GM23338 (cell line): ENCODE measurements at regions not wholly inside any gene's neighbourhood (a gene's known extent, or its start where the extent isn't known, plus 50 kb on each side); places are given as distances from the start of the nearest gene placed in this dataset.

ENCODE experiments used
- ATAC-seq: fragments of 200-7000 bp; cut with Tn5 transposase; 3 replicates; pipeline ENCODE4 v1.9.1; 2020
- DNase-seq: peaks from one replicate; pipeline ENCODE4 v3.0.0-alpha.2; 2015; ENCODE audit warnings: low spot score
- H2AFZ ChIP-seq: fragments of 200-600 bp; sonication (generic); 2 replicates; pipeline ENCODE4 v1.8.0; 2016; ENCODE audit warnings: antibody characterized with exemption, mild to moderate bottlenecking, moderate library complexity
- H3F3A ChIP-seq: fragments of 200-600 bp; sonication (generic); replicated peaks from 2 replicates; pipeline ENCODE4 v1.8.0; 2017; ENCODE audit warnings: antibody characterized with exemption, mixed run types, low read depth
- H3K27ac ChIP-seq: fragments of 200-600 bp; sonication (generic); 2 replicates; pipeline ENCODE4 v1.6.1; 2016; ENCODE audit warnings: low read depth
- H3K27me3 ChIP-seq: fragments of 200-600 bp; sonication (generic); 2 replicates; pipeline ENCODE4 v1.8.0; 2016; ENCODE audit warnings: mild to moderate bottlenecking, mixed run types, moderate library complexity; ENCODE audit not compliant: insufficient read depth
- H3K36me3 ChIP-seq: fragments of 200-600 bp; sonication (generic); 2 replicates; pipeline ENCODE4 v1.8.0; 2016; ENCODE audit warnings: mild to moderate bottlenecking; ENCODE audit not compliant: insufficient read depth
- H3K4me1 ChIP-seq: fragments of 200-600 bp; sonication (generic); 2 replicates; pipeline ENCODE4 v1.8.0; 2016; ENCODE audit warnings: mild to moderate bottlenecking, moderate library complexity; ENCODE audit not compliant: insufficient read depth
- H3K4me2 ChIP-seq: fragments of 200-600 bp; sonication (generic); 2 replicates; pipeline ENCODE4 v1.7.1; 2017; ENCODE audit warnings: mixed run types
- H3K4me3 ChIP-seq: fragments of 200-600 bp; sonication (generic); 2 replicates; pipeline ENCODE4 v1.6.1; 2016; ENCODE audit warnings: mixed run types
- H3K79me2 ChIP-seq: fragments of 200-600 bp; sonication (generic); replicated peaks from 2 replicates; pipeline ENCODE4 v1.8.0; 2017; ENCODE audit warnings: mild to moderate bottlenecking; ENCODE audit not compliant: insufficient read depth
- H3K9me2 ChIP-seq: fragments of 200-600 bp; sonication (generic); 2 replicates; pipeline ENCODE4 v1.8.0; 2017; ENCODE audit not compliant: insufficient read depth
- H4K20me1 ChIP-seq: fragments of 200-600 bp; sonication (generic); replicated peaks from 2 replicates; pipeline ENCODE4 v1.8.0; 2017; ENCODE audit warnings: mild to moderate bottlenecking; ENCODE audit not compliant: insufficient read depth
- H3K27ac Mint-ChIP-seq: 2 replicates; pipeline ENCODE4 v1.8.0; 2020; ENCODE audit warnings: inconsistent platforms, mild to moderate bottlenecking, moderate library complexity, mixed read lengths
- H3K27me3 Mint-ChIP-seq: 3 replicates; pipeline ENCODE4 v1.8.0; 2022; ENCODE audit warnings: low read depth, mild to moderate bottlenecking, moderate library complexity, mixed read lengths, inconsistent platforms; ENCODE audit not compliant: insufficient read depth, poor library complexity
- H3K36me3 Mint-ChIP-seq: 3 replicates; pipeline ENCODE4 v1.8.0; 2021; ENCODE audit warnings: low read depth, mild to moderate bottlenecking, inconsistent platforms, moderate library complexity, mixed read lengths
- H3K4me1 Mint-ChIP-seq: 3 replicates; pipeline ENCODE4 v1.8.0; 2020; ENCODE audit warnings: mild to moderate bottlenecking, inconsistent platforms, mixed read lengths
- H3K4me3 Mint-ChIP-seq: 3 replicates; pipeline ENCODE4 v1.8.0; 2021; ENCODE audit warnings: moderate library complexity, mild to moderate bottlenecking, inconsistent platforms, mixed read lengths
- H3K9me3 Mint-ChIP-seq: 3 replicates; pipeline ENCODE4 v1.8.0; 2020; ENCODE audit warnings: moderate library complexity, mild to moderate bottlenecking, inconsistent platforms, mixed read lengths
- CREB1 ChIP-seq: fragments of 250-450 bp; sonication (Bioruptor Pico); IDR thresholded peaks from 2 replicates; pipeline ENCODE4 v1.5.0; 2020; ENCODE audit warnings: low read depth, mild to moderate bottlenecking, moderate library complexity
- ETS1 ChIP-seq: IDR thresholded peaks from 2 replicates; pipeline ENCODE4 v1.6.1; 2016; ENCODE audit warnings: antibody characterized with exemption
- EZH2 ChIP-seq: fragments of 200-600 bp; sonication (generic); IDR thresholded peaks from one replicate; pipeline ENCODE4 v1.8.0; 2017; ENCODE audit warnings: antibody characterized with exemption, mild to moderate bottlenecking, low read depth; ENCODE audit not compliant: unreplicated experiment
- EZH2phosphoT487 ChIP-seq: fragments of 200-600 bp; sonication (generic); IDR thresholded peaks from one replicate; pipeline ENCODE4 v1.8.1; 2018; ENCODE audit warnings: antibody characterized with exemption; ENCODE audit not compliant: unreplicated experiment
- JUNB ChIP-seq: IDR thresholded peaks from one replicate; pipeline ENCODE4 v1.6.1; 2016; ENCODE audit warnings: antibody characterized with exemption; ENCODE audit not compliant: unreplicated experiment
- NANOG ChIP-seq: IDR thresholded peaks from 2 replicates; pipeline ENCODE4 v1.6.1; 2016; ENCODE audit warnings: antibody characterized with exemption, borderline replicate concordance
- REST ChIP-seq: IDR thresholded peaks from one replicate; pipeline ENCODE4 v1.6.1; 2018; ENCODE audit warnings: antibody characterized with exemption; ENCODE audit not compliant: unreplicated experiment
- ZNF114 ChIP-seq: fragments of 250-450 bp; sonication (Bioruptor Pico); IDR thresholded peaks from 2 replicates; pipeline ENCODE4 v1.5.0; 2020; ENCODE audit warnings: mild to moderate bottlenecking, moderate library complexity
- ZNF331 ChIP-seq: fragments of 250-450 bp; sonication (Bioruptor Pico); IDR thresholded peaks from 2 replicates; pipeline ENCODE4 v1.5.0; 2020; ENCODE audit warnings: low read depth, mild to moderate bottlenecking, moderate library complexity
- ZNF462 ChIP-seq: fragments of 250-450 bp; sonication (Bioruptor Pico); IDR thresholded peaks from 2 replicates; pipeline ENCODE4 v1.5.0; 2020; ENCODE audit warnings: mild to moderate bottlenecking, moderate library complexity

- Mint-ChIP-seq H3K9me3 (peaks cover 25% of the 10 kb centered on the region), H3K27me3 (no peaks in the 10 kb centered on the region), H3K4me3 (no peak overlapping the region), H3K4me1 (peaks cover 3% of the 10 kb centered on the region; the same call in 2 of the 3 replicates), H3K27ac (no peak overlapping the region), H3K36me3 (peaks cover 8% of the 10 kb centered on the region; the same call in 2 of the 3 replicates)
- Histone ChIP-seq H3K4me3 (no peak overlapping the region), H3K27ac (no peak overlapping the region), H3K9me2 (no peaks in the 10 kb centered on the region), H3K27me3 (no peaks in the 10 kb centered on the region), H3K4me2 (no peak overlapping the region), H3F3A (no peaks in the 10 kb centered on the region), H3K79me2 (no peaks in the 10 kb centered on the region), H4K20me1 (no peaks in the 10 kb centered on the region), H2AFZ (no peak overlapping the region), H3K4me1 (peaks cover 1% of the 10 kb centered on the region; the same call in 1 of the 2 replicates), H3K36me3 (no peaks in the 10 kb centered on the region)
- DNase-seq, result no peak
- TF ChIP-seq EZH2phosphoT487 (no peak), ETS1 (no peak)
- ATAC-seq, result no peak
Measured at GRCh38 chr16:62100651-62101050, 64.4 kb upstream of the CDH8 start.

GRCh38 chr16:62089715-62090114, 53.5 kb upstream of the CDH8 start:
- Mint-ChIP-seq H3K27me3 (peaks cover 2% of the 10 kb centered on the region), H3K36me3 (no peaks in the 10 kb centered on the region), H3K9me3 (no peaks in the 10 kb centered on the region), H3K4me1 (peaks cover 4% of the 10 kb centered on the region; the same call in 2 of the 3 replicates), H3K4me3 (no peak overlapping the region), H3K27ac (no peak overlapping the region)
- Histone ChIP-seq H2AFZ (no peak overlapping the region), H3K9me2 (peaks cover 9% of the 10 kb centered on the region; the same call in 1 of the 2 replicates), H3K4me2 (no peak overlapping the region), H3K4me3 (no peak overlapping the region), H3F3A (no peaks in the 10 kb centered on the region), H3K27me3 (no peaks in the 10 kb centered on the region), H3K4me1 (no peaks in the 10 kb centered on the region), H3K79me2 (no peaks in the 10 kb centered on the region), H3K36me3 (no peaks in the 10 kb centered on the region), H4K20me1 (no peaks in the 10 kb centered on the region), H3K27ac (no peak overlapping the region)
- ATAC-seq (no peak), DNase-seq (no peak)
- no peak for TF ChIP-seq ETS1
- no peak for TF ChIP-seq JUNB
- TF ChIP-seq NANOG, result no peak
- TF ChIP-seq ZNF114 (CRISPR knock-in tag), result no peak
- TF ChIP-seq ZNF462 (CRISPR knock-in tag), result no peak
- no peak for TF ChIP-seq CREB1 (CRISPR knock-in tag)
- no peak for TF ChIP-seq REST
- no peak for TF ChIP-seq ZNF331 (CRISPR knock-in tag)
- TF ChIP-seq EZH2phosphoT487, result no peak
- no peak for TF ChIP-seq EZH2
